Mucosa of gallbladder (tissue), 1 donor: ENCODE measurements at regions not wholly inside any gene's neighbourhood (a gene's known extent, or its start where the extent isn't known, plus 50 kb on each side); places are given as distances from the start of the nearest gene placed in this dataset.
"Not testable (repeated sequence)": the region's sequence is repeated elsewhere in the genome, so short reads cannot be mapped to it uniquely, and the experiment has no call there.

Experiments
- DNase-seq: peaks from one replicate; pipeline ENCODE4 v3.0.0-alpha.2; 2020; ENCODE audit warnings: low spot score
- donor health status: DM: no; HTN: no; CAD: no.

- DNase-seq: no peak
These were observed 133.1 kb upstream of the IGSF10 start for GRCh38 chr3:151593928-151594327.

GRCh38 chr3:151592287-151592686 lies 131.4 kb upstream of the IGSF10 start:
- no peak for DNase-seq

- no peak for DNase-seq
These were observed 130.6 kb upstream of the IGSF10 start for GRCh38 chr3:151591441-151591840.

GRCh38 chr3:151589311-151589710 lies 128.4 kb upstream of the IGSF10 start:
- DNase-seq: no peak

GRCh38 chr3:151587659-151588058 lies 126.8 kb upstream of the IGSF10 start:
- DNase-seq: not testable (repeated sequence)

- no peak for DNase-seq
These were observed 123.7 kb upstream of the IGSF10 start for GRCh38 chr3:151584566-151584965.

- no peak for DNase-seq
These were observed 120.2 kb upstream of the IGSF10 start for GRCh38 chr3:151581035-151581434.

GRCh38 chr3:151580591-151580990 lies 119.7 kb upstream of the IGSF10 start:
- DNase-seq: no peak

- DNase-seq: no peak
These were observed 118.9 kb upstream of the IGSF10 start for GRCh38 chr3:151579571-151580270.

- DNase-seq: no peak
These were observed 117.6 kb upstream of the IGSF10 start for GRCh38 chr3:151578495-151578894.

- DNase-seq: no peak
These were observed 115.8 kb upstream of the IGSF10 start for GRCh38 chr3:151576511-151577137.

GRCh38 chr3:151568184-151568583 lies 107.3 kb upstream of the IGSF10 start:
- no peak for DNase-seq

- no peak for DNase-seq
These were observed 106.6 kb upstream of the IGSF10 start for GRCh38 chr3:151567477-151567876.

- DNase-seq: no peak
These were observed 103.4 kb upstream of the IGSF10 start for GRCh38 chr3:151564261-151564660.

GRCh38 chr3:151563305-151563704 lies 102.4 kb upstream of the IGSF10 start:
- DNase-seq: no peak

- no peak for DNase-seq
These were observed 102.0 kb upstream of the IGSF10 start for GRCh38 chr3:151562891-151563290.

- DNase-seq: no peak
These were observed 101.0 kb upstream of the IGSF10 start for GRCh38 chr3:151561878-151562277.

- DNase-seq: no peak
These were observed 99.9 kb upstream of the IGSF10 start for GRCh38 chr3:151560738-151561137.

GRCh38 chr3:151559736-151560135 lies 98.9 kb upstream of the IGSF10 start:
- no peak for DNase-seq

GRCh38 chr3:151558661-151559060 lies 97.8 kb upstream of the IGSF10 start:
- no peak for DNase-seq

GRCh38 chr3:151557068-151557840 lies 96.4 kb upstream of the IGSF10 start:
- DNase-seq: no peak

- no peak for DNase-seq
These were observed 95.7 kb upstream of the IGSF10 start for GRCh38 chr3:151556596-151556995.

- DNase-seq: no peak
These were observed 94.7 kb upstream of the IGSF10 start for GRCh38 chr3:151555523-151555922.
